ENCODE measurements at regions not wholly inside any gene's neighbourhood (a gene's known extent, or its start where the extent isn't known, plus 50 kb on each side); places are given as distances from the start of the nearest gene placed in this dataset.

DNA sequence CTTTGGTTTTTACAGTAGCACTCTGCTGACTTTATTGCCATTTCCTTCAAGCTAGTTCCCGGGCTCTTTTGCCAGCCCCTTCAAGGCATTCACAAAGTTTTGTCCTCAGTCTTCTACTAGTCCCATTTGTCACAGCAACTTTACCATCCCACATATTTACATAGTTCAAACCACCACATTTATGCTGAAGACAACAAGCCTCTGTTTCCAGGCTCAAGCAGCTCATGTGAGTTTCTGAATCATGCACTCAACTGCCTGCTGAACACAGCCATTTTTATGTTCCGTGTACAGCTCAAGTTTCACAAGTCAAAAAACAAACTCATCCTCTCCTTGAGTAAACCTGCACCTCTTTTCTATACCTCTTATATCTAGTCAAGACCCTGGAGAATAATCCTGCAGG, 977.0 kb upstream of the SLC10A2 start:
- DNase-seq = no peak
- no peaks in the 10 kb centered on the region for H3K27me3 ChIP-seq
- no peaks in the 10 kb centered on the region for H3K4me1 ChIP-seq
- no peak overlapping the region for H3K27ac ChIP-seq
- H3K9me3 ChIP-seq = no peaks in the 10 kb centered on the region
- no peak overlapping the region for H3K4me3 ChIP-seq
- intact Hi-C loops (cut with DNase I; ENCODE audit: low total_unique reads) = no loop called here
- no peaks in the 10 kb centered on the region for H3K36me3 ChIP-seq
- TF ChIP-seq POLR2A (IDR thresholded peaks at IDR 0.05) = no peak
- TF ChIP-seq, protein P1, sequence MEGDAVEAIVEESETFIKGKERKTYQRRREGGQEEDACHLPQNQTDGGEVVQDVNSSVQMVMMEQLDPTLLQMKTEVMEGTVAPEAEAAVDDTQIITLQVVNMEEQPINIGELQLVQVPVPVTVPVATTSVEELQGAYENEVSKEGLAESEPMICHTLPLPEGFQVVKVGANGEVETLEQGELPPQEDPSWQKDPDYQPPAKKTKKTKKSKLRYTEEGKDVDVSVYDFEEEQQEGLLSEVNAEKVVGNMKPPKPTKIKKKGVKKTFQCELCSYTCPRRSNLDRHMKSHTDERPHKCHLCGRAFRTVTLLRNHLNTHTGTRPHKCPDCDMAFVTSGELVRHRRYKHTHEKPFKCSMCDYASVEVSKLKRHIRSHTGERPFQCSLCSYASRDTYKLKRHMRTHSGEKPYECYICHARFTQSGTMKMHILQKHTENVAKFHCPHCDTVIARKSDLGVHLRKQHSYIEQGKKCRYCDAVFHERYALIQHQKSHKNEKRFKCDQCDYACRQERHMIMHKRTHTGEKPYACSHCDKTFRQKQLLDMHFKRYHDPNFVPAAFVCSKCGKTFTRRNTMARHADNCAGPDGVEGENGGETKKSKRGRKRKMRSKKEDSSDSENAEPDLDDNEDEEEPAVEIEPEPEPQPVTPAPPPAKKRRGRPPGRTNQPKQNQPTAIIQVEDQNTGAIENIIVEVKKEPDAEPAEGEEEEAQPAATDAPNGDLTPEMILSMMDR (IDR thresholded peaks at IDR 0.05) = no peak

DNA sequence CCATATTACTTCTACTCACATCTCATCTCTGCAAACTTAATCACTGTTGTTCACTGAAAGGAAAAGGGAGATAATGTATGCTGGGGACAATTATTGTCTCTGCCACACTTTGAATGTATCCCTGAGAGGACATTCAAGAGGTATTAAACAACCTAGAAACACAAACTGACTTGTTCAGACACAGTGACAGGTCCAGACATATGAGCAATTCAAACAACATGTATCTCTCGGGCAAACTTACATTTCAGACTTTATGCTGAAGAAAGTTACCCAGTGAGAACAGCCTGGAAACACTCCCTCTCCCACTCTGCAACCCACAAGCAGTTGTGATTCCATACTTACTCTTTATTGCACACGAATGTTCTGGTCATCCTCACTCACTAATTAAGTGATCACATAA, 968.7 kb upstream of the SLC10A2 start:
- Histone ChIP-seq H3K27me3 (no peaks in the 10 kb centered on the region), H3K27ac (no peak overlapping the region), H3K9me3 (no peaks in the 10 kb centered on the region), H3K4me1 (no peaks in the 10 kb centered on the region), H3K4me3 (no peak overlapping the region), H3K36me3 (no peaks in the 10 kb centered on the region)
- intact Hi-C loops (cut with DNase I; ENCODE audit: low total_unique reads) = no loop called here
- TF ChIP-seq POLR2A (IDR thresholded peaks at IDR 0.05) = no peak
- TF ChIP-seq, protein P1 (IDR thresholded peaks at IDR 0.05) = no peak
- no peak for DNase-seq

DNA sequence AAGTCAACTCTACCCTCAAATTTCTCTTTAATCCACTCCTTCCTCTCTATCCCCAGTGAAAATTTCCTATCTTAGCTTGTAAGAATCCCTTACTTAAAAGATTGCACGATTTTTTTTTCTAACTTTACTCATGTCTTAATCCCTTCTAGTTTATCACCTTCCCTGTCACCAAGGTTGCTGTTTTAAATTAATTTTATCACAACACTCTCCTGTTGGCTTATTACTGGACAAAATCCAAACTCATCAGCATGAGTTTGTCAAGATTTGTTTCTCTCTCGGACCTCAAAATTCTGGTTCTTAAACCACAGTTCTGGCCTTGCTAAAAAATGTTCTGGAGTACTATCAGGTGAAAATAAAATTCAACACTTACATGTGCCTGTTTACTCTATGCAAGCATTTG, 959.1 kb upstream of the SLC10A2 start:
- H3K4me3 ChIP-seq = no peak overlapping the region
- no peak for TF ChIP-seq POLR2A (IDR thresholded peaks at IDR 0.05)
- TF ChIP-seq, protein P1 (IDR thresholded peaks at IDR 0.05) = no peak
- H3K4me1 ChIP-seq = no peaks in the 10 kb centered on the region
- no peaks in the 10 kb centered on the region for H3K9me3 ChIP-seq
- no peaks in the 10 kb centered on the region for H3K36me3 ChIP-seq
- no peak overlapping the region for H3K27ac ChIP-seq
- no peak for DNase-seq
- intact Hi-C loops (cut with DNase I; ENCODE audit: low total_unique reads) = no loop called here
- no peaks in the 10 kb centered on the region for H3K27me3 ChIP-seq

DNA sequence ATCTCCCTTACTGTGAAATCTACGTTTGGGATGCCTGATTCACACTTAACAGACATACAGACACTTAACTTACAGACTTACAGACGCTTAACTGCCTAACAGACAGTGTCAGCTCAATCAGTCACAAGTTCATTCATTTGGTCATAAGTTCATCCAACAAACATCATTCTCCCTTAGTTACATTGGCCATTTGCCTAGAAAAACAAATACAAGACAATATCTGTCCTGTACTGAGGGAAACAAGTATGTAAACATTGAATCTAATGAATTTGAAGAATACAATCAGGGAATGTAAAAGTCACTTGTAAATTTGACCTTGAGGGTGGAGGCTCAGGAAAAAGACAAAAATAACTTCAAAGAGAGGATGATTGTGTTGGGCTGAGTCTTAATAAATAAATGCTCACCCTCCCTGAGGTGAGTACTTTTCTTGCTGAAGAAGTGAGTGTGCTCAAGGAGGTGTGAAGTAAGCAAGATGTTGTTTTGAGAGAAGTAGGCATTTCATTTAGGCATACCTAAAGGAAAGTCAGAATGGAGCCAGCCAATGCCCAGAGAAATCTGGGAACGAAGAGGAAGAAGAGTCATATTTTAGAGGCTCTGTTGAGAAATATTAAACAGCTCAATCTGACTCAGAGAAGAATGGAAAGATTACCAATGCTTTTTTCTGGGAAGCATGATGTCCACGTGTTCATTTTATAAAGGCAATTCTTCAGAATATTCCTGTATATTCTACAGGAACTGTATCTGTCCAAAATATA, 958.4 kb upstream of the SLC10A2 start:
- DNase-seq = no peak
- Histone ChIP-seq H3K4me1 (no peaks in the 10 kb centered on the region), H3K9me3 (no peaks in the 10 kb centered on the region), H3K4me3 (no peak overlapping the region), H3K27me3 (no peaks in the 10 kb centered on the region), H3K27ac (no peak overlapping the region), H3K36me3 (no peaks in the 10 kb centered on the region)
- no peak for TF ChIP-seq POLR2A (IDR thresholded peaks at IDR 0.05)
- TF ChIP-seq, protein P1 (IDR thresholded peaks at IDR 0.05) = no peak
- intact Hi-C loops (cut with DNase I; ENCODE audit: low total_unique reads) = no loop called here

DNA sequence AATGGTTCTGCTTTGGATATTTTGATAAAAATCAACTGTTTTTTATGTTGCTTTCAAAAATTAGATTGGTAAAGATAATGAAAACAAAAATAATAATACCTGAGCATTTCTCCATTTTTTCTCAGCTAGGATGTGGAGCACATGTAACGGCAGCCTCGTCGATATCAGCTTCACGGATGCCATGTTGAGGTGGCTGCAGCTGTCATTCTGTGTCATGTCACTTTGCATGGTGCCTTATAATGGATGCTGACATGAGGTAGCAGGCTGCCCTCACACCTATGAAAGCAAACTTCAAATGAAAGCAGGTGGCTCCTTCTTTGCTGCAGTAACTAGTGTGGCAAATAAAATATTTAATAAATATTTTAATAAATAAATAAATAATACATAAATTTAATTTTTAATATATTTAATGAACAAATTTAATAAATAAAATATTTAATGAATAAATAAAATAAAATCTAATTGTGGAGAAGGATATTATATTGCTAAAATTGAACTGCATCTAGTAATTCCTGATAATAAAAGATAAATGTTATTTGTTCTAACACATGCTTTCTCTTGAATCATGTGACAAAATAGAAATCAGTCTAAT, 955.7 kb upstream of the SLC10A2 start:
- intact Hi-C loops (cut with DNase I; ENCODE audit: low total_unique reads) = no loop called here

More for the DNA sequence above, 955.7 kb upstream of the SLC10A2 start:
- Histone ChIP-seq H3K9me3 (no peaks in the 10 kb centered on the region), H3K4me3 (no peak overlapping the region), H3K36me3 (no peaks in the 10 kb centered on the region), H3K27ac (no peak overlapping the region), H3K27me3 (no peaks in the 10 kb centered on the region), H3K4me1 (no peaks in the 10 kb centered on the region)
- no peak for DNase-seq
- no peak for TF ChIP-seq POLR2A (IDR thresholded peaks at IDR 0.05)
- TF ChIP-seq, protein P1 (IDR thresholded peaks at IDR 0.05) = no peak
